K562 (cell line): ENCODE measurements at regions not wholly inside any gene's neighbourhood (a gene's known extent, or its start where the extent isn't known, plus 50 kb on each side); places are given as distances from the start of the nearest gene placed in this dataset.
A peak's percentile ranks its signal among the peaks of the same experiment; 100 is the strongest.

Experiments
- ARID3B ChIP-seq: fragments of 250-450 bp; sonication (Bioruptor Pico); IDR thresholded peaks from 2 replicates; pipeline ENCODE4 v1.4.0; 2020; ENCODE audit warnings: borderline replicate concordance
- ATF7 ChIP-seq: fragments of 450-650 bp; IDR thresholded peaks from 2 replicates; pipeline ENCODE4 v1.7.1; 2014; ENCODE audit warnings: mild to moderate bottlenecking, moderate library complexity
- BDP1 ChIP-seq: IDR thresholded peaks from 3 replicates; pipeline ENCODE4 v1.6.1; 2011; ENCODE audit not compliant: insufficient read length, insufficient read depth
- C11orf30 ChIP-seq: fragments of 450-650 bp; IDR thresholded peaks from 2 replicates; pipeline ENCODE4 v1.6.1; 2016; ENCODE audit warnings: low read depth, mild to moderate bottlenecking
- DDX20 ChIP-seq: fragments of 450-650 bp; IDR thresholded peaks from 2 replicates; pipeline ENCODE4 v1.6.1; 2016; ENCODE audit warnings: missing genetic modification characterization, low read depth, mild to moderate bottlenecking, missing compliant biosample characterization, moderate library complexity
- FOXA1 ChIP-seq: fragments of 450-650 bp; IDR thresholded peaks from 2 replicates; pipeline ENCODE4 v1.6.1; 2016; ENCODE audit warnings: mild to moderate bottlenecking, borderline replicate concordance
- HDAC6 ChIP-seq: IDR thresholded peaks from 2 replicates; pipeline ENCODE4 v1.6.1; 2012; ENCODE audit warnings: low read depth, mild to moderate bottlenecking, control low read depth, inconsistent platforms, low read length, moderate library complexity
- HLTF ChIP-seq: fragments of 450-650 bp; IDR thresholded peaks from 2 replicates; pipeline ENCODE4 v1.6.1; 2016
- HMG20A ChIP-seq: fragments of 450-650 bp; formaldehyde crosslinking; conservative IDR thresholded peaks from 2 replicates; pipeline ENCODE4 v1.4.0; 2020; ENCODE audit warnings: mild to moderate bottlenecking, mixed read lengths
- ILF3 ChIP-seq: fragments of 450-650 bp; IDR thresholded peaks from 2 replicates; pipeline ENCODE4 v1.6.1; 2018; ENCODE audit warnings: antibody characterized with exemption, mild to moderate bottlenecking, moderate library complexity, borderline replicate concordance
- LEF1 ChIP-seq: fragments of 450-650 bp; IDR thresholded peaks from 2 replicates; pipeline ENCODE4 v1.6.1; 2016; ENCODE audit warnings: mild to moderate bottlenecking
- PHB2 ChIP-seq: fragments of 450-650 bp; IDR thresholded peaks from 2 replicates; pipeline ENCODE4 v1.6.1; 2017; ENCODE audit warnings: low read depth
- POLR2G ChIP-seq: fragments of 200-400 bp; formaldehyde crosslinking; IDR thresholded peaks from 2 replicates; pipeline ENCODE4 v1.6.1; 2017; ENCODE audit warnings: low read depth, mild to moderate bottlenecking, antibody characterized with exemption, low read length, moderate library complexity
- RFX7 ChIP-seq: fragments of 250-450 bp; sonication (Bioruptor Pico); IDR thresholded peaks from 2 replicates; pipeline ENCODE4 v1.5.1; 2021; ENCODE audit warnings: mild to moderate bottlenecking
- SMARCA4 ChIP-seq: fragments of 450-650 bp; IDR thresholded peaks from 2 replicates; pipeline ENCODE4 v1.6.1; 2016
- TRIM28 ChIP-seq: fragments of 450-650 bp; IDR thresholded peaks from 2 replicates; pipeline ENCODE4 v1.6.1; 2017
- ZFX ChIP-seq: sonication (generic); formaldehyde crosslinking; IDR thresholded peaks from 2 replicates; pipeline ENCODE4 v1.8.0; 2022; ENCODE audit warnings: mild to moderate bottlenecking, missing genetic modification reagents, moderate library complexity
- ZNF165 ChIP-seq: fragments of 250-450 bp; sonication (Bioruptor Pico); IDR thresholded peaks from 2 replicates; pipeline ENCODE4 v1.4.0; 2020; ENCODE audit warnings: borderline replicate concordance
- ZNF274 ChIP-seq: IDR thresholded peaks from 2 replicates; pipeline ENCODE4 v1.6.1; 2011; ENCODE audit warnings: low read depth, mild to moderate bottlenecking, low read length, moderate library complexity, borderline replicate concordance
- ZNF282 ChIP-seq: sonication (generic); formaldehyde crosslinking; IDR thresholded peaks from 2 replicates; pipeline ENCODE4 v1.8.1; 2023; ENCODE audit warnings: missing genetic modification reagents
- ZNF586 ChIP-seq: fragments of 450-650 bp; formaldehyde crosslinking; conservative IDR thresholded peaks from 2 replicates; pipeline ENCODE4 v1.4.0; 2020; ENCODE audit warnings: mild to moderate bottlenecking, moderate library complexity
- TF ChIP-seq, protein P1 (sequence below), 2 experiments: fragments of 200-800 bp in 1 of 2; sonication (Bioruptor generic) in 1 of 2; sonication (generic) in 1 of 2; formaldehyde crosslinking in 1 of 2; IDR thresholded peaks in 1 of 2; conservative IDR thresholded peaks in 1 of 2; 2 replicates each; pipeline versions ENCODE4 v1.5.0 to v1.6.1; 2016 to 2020; ENCODE audit warnings: missing compliant biosample characterization in 1 of 2, missing genetic modification characterization in 1 of 2, missing genetic modification reagents in 1 of 2
- TF ChIP-seq, protein P2 (sequence below), 2 experiments: fragments of 450-650 bp; IDR thresholded peaks; 2 replicates each; pipeline ENCODE4 v1.6.1; 2018; ENCODE audit warnings: mild to moderate bottlenecking in 2 of 2, low read depth in 1 of 2; ENCODE audit not compliant: partially characterized antibody in 2 of 2

- TF ChIP-seq ARID3B (CRISPR knock-in tag) (no peak), PHB2 (no peak), ZNF586 (no peak), SMARCA4 (no peak), ZFX (CRISPR knock-in tag) (no peak), POLR2G (no peak), FOXA1 (no peak), RFX7 (no peak), DDX20 (tag) (no peak), C11orf30 (no peak), HMG20A (CRISPR knock-in tag) (no peak), BDP1 (peak; percentile 44), ZNF274 (0 out of 2 replicates have a peak, but pooled peaks have one; percentile 28), TRIM28 (peak; percentile 65), HLTF (0 out of 2 replicates have a peak, but pooled peaks have one; percentile 32), ATF7 (peak; percentile 63), ZNF165 (CRISPR knock-in tag) (no peak), ZNF282 (no peak), LEF1 (no peak), HDAC6 (no peak), ILF3 (no peak)
- TF ChIP-seq, protein P1, sequence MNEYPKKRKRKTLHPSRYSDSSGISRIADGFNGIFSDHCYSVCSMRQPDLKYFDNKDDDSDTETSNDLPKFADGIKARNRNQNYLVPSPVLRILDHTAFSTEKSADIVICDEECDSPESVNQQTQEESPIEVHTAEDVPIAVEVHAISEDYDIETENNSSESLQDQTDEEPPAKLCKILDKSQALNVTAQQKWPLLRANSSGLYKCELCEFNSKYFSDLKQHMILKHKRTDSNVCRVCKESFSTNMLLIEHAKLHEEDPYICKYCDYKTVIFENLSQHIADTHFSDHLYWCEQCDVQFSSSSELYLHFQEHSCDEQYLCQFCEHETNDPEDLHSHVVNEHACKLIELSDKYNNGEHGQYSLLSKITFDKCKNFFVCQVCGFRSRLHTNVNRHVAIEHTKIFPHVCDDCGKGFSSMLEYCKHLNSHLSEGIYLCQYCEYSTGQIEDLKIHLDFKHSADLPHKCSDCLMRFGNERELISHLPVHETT (CRISPR knock-in tag; conservative IDR thresholded peaks at IDR 0.05 in 1 of 2, IDR thresholded peaks at IDR 0.05 in 1 of 2), result no peak
- TF ChIP-seq, protein P2, sequence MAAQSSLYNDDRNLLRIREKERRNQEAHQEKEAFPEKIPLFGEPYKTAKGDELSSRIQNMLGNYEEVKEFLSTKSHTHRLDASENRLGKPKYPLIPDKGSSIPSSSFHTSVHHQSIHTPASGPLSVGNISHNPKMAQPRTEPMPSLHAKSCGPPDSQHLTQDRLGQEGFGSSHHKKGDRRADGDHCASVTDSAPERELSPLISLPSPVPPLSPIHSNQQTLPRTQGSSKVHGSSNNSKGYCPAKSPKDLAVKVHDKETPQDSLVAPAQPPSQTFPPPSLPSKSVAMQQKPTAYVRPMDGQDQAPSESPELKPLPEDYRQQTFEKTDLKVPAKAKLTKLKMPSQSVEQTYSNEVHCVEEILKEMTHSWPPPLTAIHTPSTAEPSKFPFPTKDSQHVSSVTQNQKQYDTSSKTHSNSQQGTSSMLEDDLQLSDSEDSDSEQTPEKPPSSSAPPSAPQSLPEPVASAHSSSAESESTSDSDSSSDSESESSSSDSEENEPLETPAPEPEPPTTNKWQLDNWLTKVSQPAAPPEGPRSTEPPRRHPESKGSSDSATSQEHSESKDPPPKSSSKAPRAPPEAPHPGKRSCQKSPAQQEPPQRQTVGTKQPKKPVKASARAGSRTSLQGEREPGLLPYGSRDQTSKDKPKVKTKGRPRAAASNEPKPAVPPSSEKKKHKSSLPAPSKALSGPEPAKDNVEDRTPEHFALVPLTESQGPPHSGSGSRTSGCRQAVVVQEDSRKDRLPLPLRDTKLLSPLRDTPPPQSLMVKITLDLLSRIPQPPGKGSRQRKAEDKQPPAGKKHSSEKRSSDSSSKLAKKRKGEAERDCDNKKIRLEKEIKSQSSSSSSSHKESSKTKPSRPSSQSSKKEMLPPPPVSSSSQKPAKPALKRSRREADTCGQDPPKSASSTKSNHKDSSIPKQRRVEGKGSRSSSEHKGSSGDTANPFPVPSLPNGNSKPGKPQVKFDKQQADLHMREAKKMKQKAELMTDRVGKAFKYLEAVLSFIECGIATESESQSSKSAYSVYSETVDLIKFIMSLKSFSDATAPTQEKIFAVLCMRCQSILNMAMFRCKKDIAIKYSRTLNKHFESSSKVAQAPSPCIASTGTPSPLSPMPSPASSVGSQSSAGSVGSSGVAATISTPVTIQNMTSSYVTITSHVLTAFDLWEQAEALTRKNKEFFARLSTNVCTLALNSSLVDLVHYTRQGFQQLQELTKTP (IDR thresholded peaks at IDR 0.05; ENCODE audit: low read depth in 1 of 2, partially characterized antibody in 2 of 2), result no peak
These were observed 197.9 kb downstream of the TRIM27 start (continued) for GRCh38 chr6:28725890-28726348.
